GM18867 (cell line): ENCODE measurements at regions not wholly inside any gene's neighbourhood (a gene's known extent, or its start where the extent isn't known, plus 50 kb on each side); places are given as distances from the start of the nearest gene placed in this dataset.

Source experiments
- ATAC-seq: cut with Tn5 transposase; IDR thresholded peaks from one replicate; pipeline ENCODE4 v1.9.1; 2021; ENCODE audit warnings: mild to moderate bottlenecking, moderate library complexity; ENCODE audit not compliant: unreplicated experiment

- no peak for ATAC-seq
Observed at GRCh38 chr2:81974216-81974615, 1669.7 kb upstream of the LRRTM1 start.

- ATAC-seq: no peak
Observed at GRCh38 chr2:81942876-81943275, 1638.3 kb upstream of the LRRTM1 start.

- no peak for ATAC-seq
Observed at GRCh38 chr2:81942136-81942680, 1637.7 kb upstream of the LRRTM1 start.

- ATAC-seq: no peak
Observed at GRCh38 chr2:81940266-81940955, 1635.9 kb upstream of the LRRTM1 start.

- no peak for ATAC-seq
Observed at GRCh38 chr2:81937944-81938343, 1633.4 kb upstream of the LRRTM1 start.

GRCh38 chr2:81903534-81903933 is 1599.0 kb upstream of the LRRTM1 start:
- no peak for ATAC-seq

- no peak for ATAC-seq
Observed at GRCh38 chr2:81901017-81901416, 1596.5 kb upstream of the LRRTM1 start.

GRCh38 chr2:81895620-81896250 is 1591.2 kb upstream of the LRRTM1 start:
- ATAC-seq: no peak

GRCh38 chr2:81894451-81894990 is 1590.0 kb upstream of the LRRTM1 start:
- ATAC-seq: no peak

GRCh38 chr2:81876624-81877023 is 1572.1 kb upstream of the LRRTM1 start:
- no peak for ATAC-seq

GRCh38 chr2:81872006-81872405 is 1567.5 kb upstream of the LRRTM1 start:
- ATAC-seq: no peak

- ATAC-seq: no peak
Observed at GRCh38 chr2:81870119-81870518, 1565.6 kb upstream of the LRRTM1 start.

GRCh38 chr2:81858998-81859397 is 1554.4 kb upstream of the LRRTM1 start:
- no peak for ATAC-seq

GRCh38 chr2:81853341-81853740 is 1548.8 kb upstream of the LRRTM1 start:
- no peak for ATAC-seq

- ATAC-seq: no peak
Observed at GRCh38 chr2:81852651-81853050, 1548.1 kb upstream of the LRRTM1 start.

- no peak for ATAC-seq
Observed at GRCh38 chr2:81839780-81840179, 1535.2 kb upstream of the LRRTM1 start.

GRCh38 chr2:81835321-81836000 is 1530.9 kb upstream of the LRRTM1 start:
- ATAC-seq: no peak

- no peak for ATAC-seq
Observed at GRCh38 chr2:81786811-81787210, 1482.3 kb upstream of the LRRTM1 start.

- no peak for ATAC-seq
Observed at GRCh38 chr2:81767187-81767912, 1462.8 kb upstream of the LRRTM1 start.

- ATAC-seq: no peak
Observed at GRCh38 chr2:81747481-81748070, 1443.0 kb upstream of the LRRTM1 start.

- no peak for ATAC-seq
Observed at GRCh38 chr2:81739966-81740365, 1435.4 kb upstream of the LRRTM1 start.
